T follicular helper cell (primary cell): ENCODE measurements at regions not wholly inside any gene's neighbourhood (a gene's known extent, or its start where the extent isn't known, plus 50 kb on each side); places are given as distances from the start of the nearest gene placed in this dataset.

ENCODE experiments used
- DNase-seq: peaks from one replicate; pipeline ENCODE4 v3.0.0-alpha.2; 2020; ENCODE audit warnings: low read depth

DNA sequence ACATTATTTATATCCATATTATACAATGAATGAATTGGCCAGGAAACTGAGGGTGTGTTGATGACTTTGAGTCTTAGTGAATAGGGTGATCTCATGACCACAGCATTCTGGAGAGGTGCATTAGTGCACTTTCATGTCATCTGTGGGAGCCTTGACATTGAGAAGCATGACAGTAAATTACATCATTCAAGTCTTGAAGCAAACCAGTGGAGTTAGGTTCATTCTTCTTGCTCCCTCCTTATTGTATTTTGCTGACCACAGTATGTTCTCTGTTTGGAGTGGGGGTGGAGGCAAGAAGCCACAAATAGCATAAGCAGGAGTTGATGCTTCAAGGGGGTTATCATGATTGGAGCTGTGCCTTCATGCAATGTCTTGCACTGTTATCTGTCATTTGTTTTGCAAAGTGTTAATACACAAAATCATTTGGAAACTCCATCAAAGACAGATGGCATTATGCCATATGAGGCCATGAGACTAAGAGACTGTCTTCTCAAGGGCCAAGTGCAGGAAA lies 680.2 kb downstream of the NYAP2 start:
- no peak for DNase-seq

- DNase-seq, result no peak
Measured at GRCh38 chr2:226079196-226079595, 679.7 kb downstream of the NYAP2 start.

DNA sequence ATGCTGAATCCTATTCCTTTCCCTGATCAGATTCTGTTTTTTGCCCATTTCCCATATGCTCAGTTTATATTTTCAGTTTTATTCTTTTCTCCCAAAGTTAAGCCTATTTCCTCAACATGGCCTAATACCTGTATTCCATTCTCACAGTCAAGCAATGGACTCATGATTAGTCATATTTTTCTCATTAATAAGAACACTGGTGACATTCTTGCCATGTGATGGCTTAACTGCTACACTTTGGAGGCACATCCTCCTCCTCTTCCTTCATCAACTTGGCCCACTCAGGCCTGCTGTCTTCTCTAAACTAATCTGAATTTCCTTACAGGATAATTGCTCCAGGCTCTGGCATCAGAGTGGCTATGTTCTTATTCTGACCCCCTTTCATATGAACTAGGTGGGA lies 679.2 kb downstream of the NYAP2 start:
- DNase-seq, result no peak

GRCh38 chr2:226077841-226078240 lies 678.3 kb downstream of the NYAP2 start:
- DNase-seq, result no peak

GRCh38 chr2:226077031-226077430 lies 677.5 kb downstream of the NYAP2 start:
- no peak for DNase-seq

DNA sequence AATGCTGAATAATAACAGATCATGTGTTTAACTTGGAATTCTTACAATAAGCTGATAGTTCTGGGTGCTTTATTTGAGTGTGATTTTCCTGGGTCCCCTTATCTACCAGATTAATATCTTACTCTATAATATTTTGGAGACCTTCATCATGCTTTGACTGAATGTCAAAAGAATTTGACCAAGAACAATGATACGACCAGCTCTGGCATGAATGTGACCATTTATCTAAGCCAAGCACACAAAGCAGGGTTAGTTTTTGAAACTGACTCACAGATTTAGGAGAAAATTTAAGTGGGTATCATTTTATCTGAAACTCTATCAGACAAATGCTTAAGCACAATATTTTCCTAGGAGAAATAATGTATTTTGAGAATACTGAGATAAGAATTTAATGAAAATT lies 677.0 kb downstream of the NYAP2 start:
- no peak for DNase-seq

- no peak for DNase-seq
Measured at GRCh38 chr2:226074391-226074790, 674.9 kb downstream of the NYAP2 start.

DNA sequence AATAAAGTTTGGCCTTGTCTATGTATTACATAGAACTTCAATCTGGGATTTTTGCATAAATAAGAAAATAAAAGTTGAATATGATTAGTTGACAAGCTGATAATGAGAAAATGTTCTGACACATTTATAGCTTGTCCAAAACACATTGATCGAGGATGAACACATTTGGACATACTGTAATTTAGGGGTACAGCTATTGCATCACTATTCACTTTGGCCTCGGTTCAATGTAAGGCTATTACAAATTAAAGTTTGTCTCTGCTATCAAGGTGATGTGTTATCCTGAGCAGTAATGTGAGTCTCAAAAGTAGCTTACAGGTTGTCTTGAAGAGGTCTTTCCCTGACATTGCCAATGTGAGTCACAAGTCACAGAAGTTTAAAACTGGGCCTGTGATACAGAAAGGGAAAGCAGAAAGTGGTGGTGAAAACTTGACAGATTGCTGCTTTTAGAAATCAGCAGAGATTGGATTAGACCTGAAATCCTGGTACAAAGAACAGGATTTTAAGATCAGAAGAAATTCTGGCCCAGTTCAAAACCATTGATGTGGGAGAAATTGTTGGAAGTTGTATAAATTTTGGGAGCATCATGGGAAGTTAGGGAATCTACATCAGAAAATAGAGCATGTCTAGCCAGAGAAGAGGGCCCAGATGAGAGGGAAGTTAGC lies 674.1 kb downstream of the NYAP2 start:
- no peak for DNase-seq

GRCh38 chr2:226066873-226067272 lies 667.4 kb downstream of the NYAP2 start:
- no peak for DNase-seq

DNA sequence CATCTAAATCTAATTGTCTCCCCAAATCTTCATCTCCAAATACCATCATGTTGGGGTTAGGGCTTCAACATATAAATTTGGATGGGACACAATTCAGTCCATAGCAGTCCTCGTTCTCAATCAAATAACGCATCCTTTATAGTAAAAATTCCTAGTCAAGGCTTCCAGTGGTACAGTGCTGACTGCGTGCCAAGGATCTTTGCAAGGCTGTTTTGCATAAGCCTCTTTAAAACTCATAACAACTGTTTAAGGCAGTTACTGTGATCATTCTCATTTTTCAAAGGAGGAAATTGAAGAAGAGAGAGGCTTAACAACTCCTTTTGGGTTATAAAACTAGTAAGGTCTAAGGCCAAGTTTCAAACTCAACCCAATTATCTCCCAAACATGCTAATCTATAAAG lies 666.9 kb downstream of the NYAP2 start:
- no peak for DNase-seq

DNA sequence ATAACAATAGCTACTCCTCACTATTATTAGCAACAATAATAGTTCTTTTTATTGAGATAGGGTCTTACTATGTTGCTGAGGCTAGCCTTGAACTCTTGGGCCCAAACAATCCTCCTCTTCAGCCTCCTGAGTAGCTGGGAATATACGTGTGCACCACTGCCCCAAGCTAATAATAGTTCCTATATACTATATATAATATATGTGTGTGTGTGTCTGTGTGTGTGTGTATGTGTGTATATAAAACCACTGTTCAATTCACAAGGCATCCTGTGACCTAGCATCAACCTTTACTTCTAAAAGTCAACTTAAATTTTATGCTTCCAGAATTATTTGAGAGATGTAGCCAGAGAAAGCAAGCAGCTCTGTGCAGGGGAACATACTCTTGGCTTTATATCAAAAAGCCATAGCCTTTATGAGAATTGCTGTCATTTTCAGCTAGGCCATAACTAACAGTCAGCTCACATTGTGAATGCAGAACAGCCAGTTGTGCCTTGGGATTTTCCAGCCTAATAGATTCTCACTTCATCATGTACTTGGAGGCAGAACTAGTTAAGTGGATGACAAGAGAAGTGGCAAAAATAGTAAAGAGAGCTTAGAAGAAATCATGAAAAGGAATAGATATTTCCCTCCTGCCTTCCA lies 665.5 kb downstream of the NYAP2 start:
- no peak for DNase-seq

DNA sequence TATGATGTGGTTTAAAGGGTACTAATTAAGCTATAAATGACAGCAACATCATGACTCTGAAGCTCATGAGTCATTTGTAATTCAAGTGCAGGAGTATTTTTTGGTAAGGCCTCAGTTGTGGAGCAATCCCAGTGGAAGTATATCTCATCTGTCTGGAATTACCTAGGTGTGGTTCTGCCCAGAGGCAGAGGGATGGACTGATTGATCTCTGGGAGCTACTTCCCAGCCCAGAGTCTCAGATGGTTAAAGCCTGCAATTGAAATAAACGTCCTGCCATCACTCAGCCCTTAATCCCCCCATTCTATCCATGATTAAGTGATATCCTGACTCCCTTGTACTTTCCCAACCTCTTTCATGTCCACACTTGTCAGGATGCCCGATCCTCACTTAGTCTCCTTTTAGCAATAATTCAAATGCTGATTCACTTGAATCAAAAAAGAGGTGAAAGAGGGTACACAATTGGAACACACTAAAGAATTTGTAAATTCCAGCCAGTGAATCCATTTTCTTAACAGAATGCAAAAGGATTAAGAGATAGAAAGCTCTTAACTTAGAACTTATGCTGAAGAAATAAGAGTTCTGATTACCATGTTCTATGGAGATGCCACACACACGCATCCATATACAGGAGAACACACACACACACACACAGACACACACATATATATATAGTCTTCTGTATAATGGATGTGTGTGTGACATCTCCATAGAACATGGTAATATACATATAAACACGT lies 664.4 kb downstream of the NYAP2 start:
- no peak for DNase-seq

- DNase-seq, result no peak
Measured at GRCh38 chr2:226059961-226060627, 660.6 kb downstream of the NYAP2 start.

GRCh38 chr2:226057914-226058313 lies 658.4 kb downstream of the NYAP2 start:
- no peak for DNase-seq

GRCh38 chr2:226057365-226057764 lies 657.9 kb downstream of the NYAP2 start:
- no peak for DNase-seq

DNA sequence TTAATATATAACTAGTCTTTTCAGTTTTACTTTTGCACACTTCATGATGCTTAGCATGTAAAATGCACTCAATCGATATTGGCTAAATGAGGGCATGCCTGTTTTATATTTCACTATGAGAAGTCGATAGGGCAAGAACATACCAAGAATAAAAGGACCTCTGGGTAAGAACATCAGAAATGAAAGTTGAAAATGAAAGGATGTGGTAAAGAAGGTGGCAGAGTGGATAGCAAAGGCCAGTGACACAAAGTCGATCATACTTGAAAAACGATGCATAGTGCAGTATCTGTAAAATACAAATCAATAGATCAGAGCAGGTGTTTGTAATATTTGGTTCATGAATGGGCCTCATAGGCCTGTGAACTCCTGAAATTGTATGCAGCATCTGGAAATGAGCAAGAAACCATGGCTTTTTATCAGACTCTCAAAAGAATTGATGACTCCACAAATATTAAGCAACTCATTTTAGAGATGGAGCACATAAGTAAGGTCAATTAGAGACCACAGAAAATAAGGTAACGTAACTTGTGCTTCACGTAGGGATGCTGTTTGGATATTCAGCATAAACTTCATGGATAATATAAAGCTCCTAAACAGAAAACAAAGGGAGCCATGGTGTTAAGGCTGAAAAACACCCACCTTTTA lies 653.4 kb downstream of the NYAP2 start:
- no peak for DNase-seq

DNA sequence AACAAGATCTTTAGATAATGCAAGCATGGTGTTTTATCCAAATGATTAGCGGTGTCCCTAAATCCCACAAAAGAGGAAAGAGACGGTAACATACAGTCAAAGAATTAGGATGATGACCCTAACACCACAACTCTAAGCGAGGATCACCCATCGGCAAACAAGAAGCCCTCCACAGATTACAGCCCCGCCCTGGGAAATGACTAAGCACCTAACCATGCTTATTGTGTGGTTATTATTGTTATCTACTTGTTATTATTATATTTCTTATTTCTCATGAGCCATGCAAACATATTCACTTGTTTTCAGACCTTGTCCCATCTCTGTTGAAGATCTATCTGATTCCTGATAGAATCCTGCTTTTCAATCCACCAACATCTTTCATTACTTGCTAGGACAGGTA lies 651.3 kb downstream of the NYAP2 start:
- no peak for DNase-seq

DNA sequence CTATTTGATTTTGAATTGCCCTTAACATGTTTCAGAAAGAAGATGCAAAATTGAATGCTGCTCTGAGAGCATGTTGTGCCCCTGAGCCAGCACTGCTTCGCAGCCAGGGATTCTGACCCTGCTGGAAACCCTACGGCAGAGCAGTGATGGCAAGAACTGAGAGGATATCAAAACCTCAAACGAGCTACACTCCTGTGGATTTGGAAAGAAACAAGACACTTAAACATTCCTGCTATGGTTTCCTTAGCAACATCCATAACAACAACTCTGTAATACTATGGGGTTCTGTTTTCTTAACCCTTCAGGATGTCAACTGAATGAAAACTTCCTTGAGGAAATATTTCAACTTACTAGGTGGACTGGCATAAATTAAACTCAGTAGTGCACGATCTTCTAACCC lies 649.1 kb downstream of the NYAP2 start:
- DNase-seq, result no peak

DNA sequence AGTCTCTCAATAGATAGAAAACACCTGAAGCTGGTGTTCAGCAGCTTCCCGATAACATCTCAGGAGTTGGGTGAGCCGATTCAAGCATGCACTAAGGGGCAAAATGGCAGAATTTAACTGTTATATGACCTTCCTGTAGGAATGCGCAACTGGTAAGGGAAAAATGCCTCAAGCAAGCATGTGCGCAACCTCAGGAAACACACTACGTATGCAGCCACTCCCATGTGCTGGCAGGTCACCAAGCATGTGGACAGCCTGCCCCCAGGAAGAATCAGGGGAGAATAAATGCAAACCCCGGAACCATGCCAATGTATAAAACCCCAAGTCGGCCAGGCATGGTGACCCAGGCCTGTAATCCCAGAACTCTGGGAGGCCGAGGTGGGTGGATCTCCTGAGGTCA lies 645.6 kb downstream of the NYAP2 start:
- no peak for DNase-seq

DNA sequence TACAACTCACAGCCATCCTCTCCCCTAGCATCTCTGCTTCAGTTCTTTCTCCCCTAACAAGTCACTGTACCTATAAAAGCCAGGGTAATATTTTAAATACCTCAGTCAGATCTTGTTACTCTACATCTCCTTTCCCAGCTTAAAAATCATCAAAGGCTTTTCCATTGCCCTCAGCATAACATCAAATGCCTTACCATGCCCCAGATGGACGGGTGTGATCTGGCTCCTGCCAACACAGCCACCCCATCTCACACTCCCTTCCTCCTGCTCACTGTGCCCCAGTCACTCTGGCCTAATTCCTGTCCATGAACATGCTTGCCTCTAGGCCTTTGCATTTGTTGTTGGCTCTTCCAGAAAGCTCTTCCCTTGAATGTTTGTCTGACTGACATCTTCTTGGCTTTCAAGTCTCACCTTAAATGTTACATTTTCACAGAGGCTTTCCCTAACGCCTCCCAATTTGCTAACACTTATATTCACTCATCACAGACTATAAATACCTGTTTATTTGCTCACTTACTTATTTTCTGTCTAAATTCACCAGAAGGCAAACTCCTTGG lies 640.9 kb downstream of the NYAP2 start:
- DNase-seq, result no peak

GRCh38 chr2:226037526-226037925 lies 638.0 kb downstream of the NYAP2 start:
- DNase-seq, result no peak
